NAMALWA (cell line): ENCODE measurements at regions not wholly inside any gene's neighbourhood (a gene's known extent, or its start where the extent isn't known, plus 50 kb on each side); places are given as distances from the start of the nearest gene placed in this dataset.
"Not testable (repeated sequence)": the region's sequence is repeated elsewhere in the genome, so short reads cannot be mapped to it uniquely, and the experiment has no call there.

Experiments used
- DNase-seq: peaks from one replicate; pipeline ENCODE4 v3.0.0-alpha.2; 2015; ENCODE audit warnings: low spot score

- not testable (repeated sequence) for DNase-seq
Measured at GRCh38 chr15:22665711-22666110, 120.7 kb upstream of the NIPA1 start.

- DNase-seq: peak; percentile 7
Measured at GRCh38 chr15:22684786-22685185, 101.7 kb upstream of the NIPA1 start.

GRCh38 chr15:22699881-22700280 is 86.6 kb upstream of the NIPA1 start:
- DNase-seq: not testable (repeated sequence)

- not testable (repeated sequence) for DNase-seq
Measured at GRCh38 chr15:22710831-22711341, 75.6 kb upstream of the NIPA1 start.

- not testable (repeated sequence) for DNase-seq
Measured at GRCh38 chr15:22713933-22714332, 72.5 kb upstream of the NIPA1 start.

GRCh38 chr15:22714358-22715132 is 71.9 kb upstream of the NIPA1 start:
- not testable (repeated sequence) for DNase-seq

GRCh38 chr15:22715133-22715845 is 71.2 kb upstream of the NIPA1 start:
- DNase-seq: not testable (repeated sequence)

GRCh38 chr15:22719980-22720379 is 66.5 kb upstream of the NIPA1 start:
- DNase-seq: not testable (repeated sequence)

- not testable (repeated sequence) for DNase-seq
Measured at GRCh38 chr15:22726104-22726503, 60.3 kb upstream of the NIPA1 start.

GRCh38 chr15:22735067-22735466 is 51.4 kb upstream of the NIPA1 start:
- not testable (repeated sequence) for DNase-seq

GRCh38 chr15:22735781-22736180 is 50.7 kb upstream of the NIPA1 start:
- DNase-seq: no peak

GRCh38 chr15:22736200-22736599 is 50.2 kb upstream of the NIPA1 start:
- not testable (repeated sequence) for DNase-seq
